Stimulated activated CD4-positive, alpha-beta T cell treated with anti-CD3 and anti-CD28 coated beads, Interleukin-1b, Interleukin-23, amount 100 ng/mL, for 48 hours (primary cell): ENCODE measurements at regions not wholly inside any gene's neighbourhood (a gene's known extent, or its start where the extent isn't known, plus 50 kb on each side); places are given as distances from the start of the nearest gene placed in this dataset.

Experiments used
- DNase-seq: peaks from one replicate; pipeline ENCODE4 v3.0.0-alpha.2; 2020

DNA sequence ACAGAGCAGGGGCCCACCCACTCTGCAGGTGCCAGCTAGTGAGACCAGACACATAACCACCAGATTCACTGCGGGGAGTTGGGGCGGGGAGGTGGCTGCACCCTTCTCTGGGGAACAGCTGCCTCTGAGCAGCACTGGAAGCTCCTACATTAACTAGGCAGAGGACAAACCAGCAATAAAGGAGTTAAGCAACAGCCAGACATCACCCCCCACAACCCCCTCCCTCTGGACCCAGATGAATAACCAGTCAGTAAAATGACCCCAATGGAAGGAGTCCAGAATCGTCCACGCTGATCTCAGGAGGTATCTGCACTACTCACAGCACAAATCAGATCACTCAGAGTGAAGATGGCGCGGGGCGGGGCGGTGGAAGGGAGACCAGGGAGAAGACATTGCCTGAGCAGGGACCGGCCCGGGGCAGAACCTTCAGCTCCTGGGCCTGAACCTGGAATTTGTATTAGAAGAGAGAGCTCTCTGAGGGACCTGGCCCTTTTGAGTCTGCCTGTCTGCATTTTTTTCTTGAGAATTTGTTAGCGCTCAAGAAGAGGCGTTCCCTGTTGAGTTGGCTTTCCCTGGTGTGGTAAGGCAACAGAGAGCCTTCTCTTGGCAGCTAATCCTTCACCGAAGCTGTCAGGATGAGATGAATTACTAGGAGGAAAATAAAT, 125.5 kb upstream of the NCAM1 start:
- no peak for DNase-seq

DNA sequence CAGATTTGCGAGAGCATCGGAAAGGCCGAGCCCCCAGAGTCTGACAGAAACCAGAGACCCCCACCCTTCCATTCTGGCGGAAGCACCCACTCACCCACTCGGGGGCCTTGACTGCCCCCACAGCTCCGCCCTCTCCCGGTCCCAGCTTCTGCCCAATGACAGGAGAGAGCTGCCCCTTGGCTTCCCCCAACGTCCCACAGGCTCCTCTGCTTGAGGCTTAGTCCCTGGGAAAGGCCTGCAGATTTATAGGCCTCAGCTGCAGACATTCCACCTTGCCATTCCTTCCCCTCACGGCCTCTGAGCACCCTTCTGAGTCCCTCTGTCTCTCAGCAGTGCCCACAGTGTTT, 125.0 kb upstream of the NCAM1 start:
- DNase-seq, result no peak

DNA sequence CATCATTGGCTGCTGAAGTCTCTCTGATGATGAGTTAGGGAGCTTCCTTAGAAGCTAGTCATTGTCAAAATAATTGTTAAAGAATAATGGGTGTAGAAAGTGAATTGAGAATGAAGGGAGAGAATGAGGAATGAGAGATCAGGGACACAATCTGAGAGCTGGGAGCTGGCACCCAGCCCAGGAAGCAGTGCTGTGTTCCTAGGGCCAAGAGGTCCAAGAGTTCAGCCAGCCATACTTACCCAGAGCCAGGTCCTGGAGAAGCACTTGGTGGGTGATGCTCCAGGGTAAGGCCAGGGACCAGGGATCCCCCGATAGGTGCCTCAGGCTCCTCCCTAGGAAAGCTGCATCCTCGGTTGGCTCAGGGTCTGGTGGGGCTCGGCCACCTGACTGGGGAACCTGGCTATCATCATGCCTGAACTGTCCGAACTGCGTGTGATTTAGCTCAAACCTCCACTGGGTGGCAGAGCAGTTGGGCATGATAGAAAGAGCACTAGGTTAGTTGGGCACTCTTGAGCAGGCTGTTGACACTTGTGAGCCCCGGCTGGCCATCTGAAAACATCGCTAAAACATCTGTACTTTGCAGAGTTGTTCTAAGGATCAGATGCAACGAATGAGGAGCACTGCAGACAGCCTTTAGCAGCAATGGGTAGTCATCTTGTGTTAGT, 123.9 kb upstream of the NCAM1 start:
- DNase-seq, result no peak

DNA sequence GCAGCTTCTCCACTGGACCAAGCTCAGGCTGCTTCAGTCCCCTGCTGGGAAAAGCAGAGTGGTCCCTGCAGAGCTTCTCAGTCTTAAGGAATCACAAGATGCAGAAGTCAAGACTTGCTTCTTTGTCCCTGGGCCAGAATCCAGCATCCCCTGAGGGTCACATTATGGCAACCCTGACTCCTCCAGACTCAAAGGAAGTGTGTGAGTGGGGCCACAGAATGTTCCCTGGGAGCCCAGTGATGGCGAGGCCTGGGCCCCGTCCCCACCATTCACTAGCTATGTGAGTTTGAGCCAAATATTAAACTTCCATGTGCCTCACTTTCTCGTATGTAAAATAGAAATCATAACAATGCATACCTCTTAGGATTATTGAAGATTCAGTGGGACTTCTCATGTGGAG, 122.2 kb upstream of the NCAM1 start:
- DNase-seq, result no peak

DNA sequence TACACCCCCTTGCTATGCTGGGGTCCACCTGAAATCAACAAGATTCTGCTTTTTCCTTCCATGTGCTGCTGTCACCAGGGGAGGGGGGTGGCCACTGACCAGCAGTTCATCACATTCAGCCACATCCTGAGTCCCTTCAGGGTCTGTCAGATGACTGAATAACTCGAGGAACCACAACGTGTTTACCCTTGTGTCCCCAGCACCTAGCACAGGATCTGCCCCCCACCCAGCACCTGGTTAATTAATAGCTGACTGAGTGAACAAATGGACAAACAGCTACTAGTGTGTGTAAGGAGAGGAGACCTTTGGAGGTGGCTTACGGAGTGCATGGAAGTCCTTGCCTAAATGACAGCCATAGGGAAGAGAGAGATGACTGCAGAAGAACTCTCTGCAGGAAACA, 119.5 kb upstream of the NCAM1 start:
- no peak for DNase-seq

DNA sequence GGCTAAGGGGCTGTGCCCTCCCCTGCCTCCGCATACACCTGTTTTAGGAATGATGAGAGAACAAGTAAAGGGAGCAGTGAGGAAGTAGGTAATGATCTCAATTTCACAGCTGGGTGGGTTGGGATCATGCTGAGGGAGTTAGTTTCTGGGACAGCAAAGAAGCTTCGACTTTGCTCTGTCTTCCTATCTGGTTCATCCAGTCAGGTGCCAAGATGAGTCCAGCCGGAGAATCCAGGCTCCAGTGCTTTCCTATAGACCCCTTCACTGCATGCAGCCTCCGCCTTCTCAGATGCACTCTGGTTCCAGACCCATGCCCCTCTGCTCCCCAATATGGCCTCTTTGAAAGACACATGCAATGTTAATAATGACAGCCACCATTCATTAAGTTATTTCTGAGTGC, 119.1 kb upstream of the NCAM1 start:
- no peak for DNase-seq

DNA sequence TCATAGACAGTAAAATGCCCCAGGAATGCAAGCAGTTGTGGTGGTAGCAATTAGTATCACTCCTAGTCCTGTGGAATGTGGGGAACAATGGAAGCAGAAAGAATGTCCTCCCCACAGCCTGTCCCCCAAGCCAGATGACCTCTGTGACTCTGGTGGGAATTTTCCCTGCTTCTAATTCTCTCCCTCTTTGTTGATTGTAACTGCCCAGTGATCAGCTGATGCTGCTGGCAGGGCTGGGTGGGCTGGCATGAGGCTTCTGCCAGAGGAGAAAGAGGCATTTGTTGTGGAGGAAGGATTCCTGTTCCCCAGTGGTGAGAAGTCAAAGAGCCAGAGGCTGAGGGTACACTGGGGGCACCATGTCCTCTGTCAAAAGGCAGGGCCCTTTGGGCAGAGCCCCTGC, 116.7 kb upstream of the NCAM1 start:
- DNase-seq, result no peak

DNA sequence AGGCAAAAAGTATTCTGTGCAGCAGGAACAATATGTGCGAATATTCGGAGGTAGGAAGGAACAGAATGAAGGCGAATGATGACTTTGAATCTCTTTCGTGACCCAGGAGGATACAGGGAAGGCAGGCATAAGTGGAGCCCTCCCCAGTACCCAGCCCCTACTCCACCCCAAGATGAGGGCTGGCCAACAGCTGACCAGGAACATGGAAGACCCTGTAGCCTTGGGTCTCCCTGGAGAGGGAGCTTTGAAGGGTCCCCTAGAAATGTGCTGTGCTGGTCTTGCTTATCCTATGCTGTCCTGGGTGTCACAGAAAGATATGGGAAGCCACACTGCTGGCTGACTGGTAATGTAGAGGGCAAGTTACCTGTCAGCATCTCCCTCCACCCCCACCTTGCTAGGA, 113.7 kb upstream of the NCAM1 start:
- no peak for DNase-seq

DNA sequence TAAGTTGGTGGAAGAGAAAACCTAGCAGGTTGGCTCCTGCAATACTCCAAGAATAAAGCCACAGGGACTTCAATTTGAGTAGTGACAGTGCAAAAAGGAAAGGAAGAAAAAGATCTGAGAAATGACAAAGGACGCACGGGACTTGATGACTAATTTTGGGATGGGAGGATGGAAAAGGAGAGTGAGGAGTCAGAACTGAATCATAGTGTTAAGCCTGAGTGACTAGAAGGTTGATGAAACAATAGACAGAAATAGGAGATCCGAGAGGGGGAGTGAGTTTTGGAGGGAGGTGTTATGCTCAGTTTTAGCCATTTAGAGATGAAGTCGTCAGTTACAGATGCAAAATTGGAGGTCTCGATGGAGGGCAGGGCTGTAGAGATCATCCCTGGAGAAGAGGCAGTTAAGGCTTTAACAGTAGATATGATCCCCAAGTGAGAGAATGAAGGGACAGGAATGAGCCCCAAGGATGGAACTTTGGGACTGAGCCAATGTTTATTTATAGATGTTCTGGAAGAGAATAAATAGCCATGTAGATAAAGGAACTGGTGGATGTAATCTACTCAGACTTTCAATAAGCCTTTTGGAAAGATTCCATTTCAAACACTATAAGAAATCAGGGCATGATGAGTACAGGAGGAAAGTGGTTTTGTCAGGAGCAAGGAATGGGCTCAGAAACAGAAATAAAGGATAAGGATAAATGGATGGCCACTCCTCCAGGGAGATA, 108.9 kb upstream of the NCAM1 start:
- no peak for DNase-seq

DNA sequence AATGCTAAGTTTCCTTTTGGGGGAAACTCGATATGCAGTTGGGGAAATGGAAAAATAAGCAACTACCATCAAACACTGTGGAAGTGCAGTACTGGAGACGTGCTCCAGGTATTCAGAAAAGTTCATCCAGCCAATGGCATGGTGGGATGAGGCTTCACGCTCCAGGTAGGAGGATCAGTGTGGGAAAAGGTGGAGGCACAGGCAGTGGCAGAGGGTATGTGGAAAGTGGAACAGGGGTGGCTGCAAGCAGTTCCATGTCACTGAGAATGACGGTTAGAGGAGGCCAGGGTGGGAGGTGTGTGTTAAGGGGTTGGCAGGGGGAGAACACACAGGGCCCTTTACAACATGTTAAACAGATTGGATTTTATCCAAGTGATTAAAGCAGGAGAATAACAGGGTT, 105.1 kb upstream of the NCAM1 start:
- DNase-seq, result no peak

DNA sequence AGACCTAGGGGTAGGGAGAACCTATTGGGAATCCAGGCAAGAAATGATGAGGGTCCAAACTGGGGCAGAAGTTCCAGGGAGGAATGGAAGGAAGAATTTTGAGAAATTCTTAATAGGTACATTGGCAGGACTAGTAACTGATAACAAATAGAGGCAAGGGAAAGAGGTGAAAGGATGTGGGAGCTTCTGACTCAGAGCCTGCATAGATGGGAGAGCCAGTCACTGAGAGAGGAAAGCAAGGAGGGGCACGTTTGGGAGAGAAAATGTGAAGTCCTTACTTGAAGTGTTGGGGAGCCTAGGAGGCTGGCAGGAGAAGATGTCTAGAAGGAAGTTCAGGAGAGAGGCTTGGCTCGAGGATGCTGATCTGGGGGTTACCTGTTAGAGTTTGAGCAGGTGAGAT, 104.6 kb upstream of the NCAM1 start:
- DNase-seq, result no peak

DNA sequence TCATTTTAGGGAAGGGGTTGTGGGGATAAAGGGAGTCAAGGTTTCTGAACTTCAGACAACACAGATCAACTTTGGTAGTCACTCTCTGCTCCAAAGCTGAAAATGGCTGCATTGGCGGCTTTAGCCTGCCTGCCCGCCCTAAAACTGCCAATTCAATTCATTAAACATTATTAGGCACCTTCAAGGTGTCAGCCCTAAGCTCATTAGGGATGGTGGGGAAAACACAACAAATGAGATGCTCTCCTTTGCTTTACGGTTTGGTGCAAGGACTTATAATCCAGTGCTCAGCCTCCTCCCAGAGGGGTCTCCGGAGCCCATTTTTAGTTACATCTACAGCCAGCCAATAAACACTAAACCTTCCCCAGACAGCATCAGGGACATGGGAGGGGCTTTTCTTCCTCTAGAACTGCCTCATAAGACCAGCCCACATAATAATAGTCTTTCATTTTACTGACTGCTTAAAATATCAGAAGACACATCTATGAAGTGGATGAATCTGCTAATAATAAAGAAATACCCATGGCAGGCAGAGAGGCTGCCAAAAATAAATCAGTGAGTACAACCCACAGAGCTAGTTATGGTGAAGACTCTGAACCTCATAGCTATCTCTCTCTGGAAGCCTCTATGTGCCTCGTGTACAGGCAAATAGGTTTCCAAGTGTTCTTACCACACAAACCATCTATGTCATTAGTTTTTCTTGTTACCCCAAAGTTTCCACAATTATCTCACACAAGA, 102.8 kb upstream of the NCAM1 start:
- no peak for DNase-seq

DNA sequence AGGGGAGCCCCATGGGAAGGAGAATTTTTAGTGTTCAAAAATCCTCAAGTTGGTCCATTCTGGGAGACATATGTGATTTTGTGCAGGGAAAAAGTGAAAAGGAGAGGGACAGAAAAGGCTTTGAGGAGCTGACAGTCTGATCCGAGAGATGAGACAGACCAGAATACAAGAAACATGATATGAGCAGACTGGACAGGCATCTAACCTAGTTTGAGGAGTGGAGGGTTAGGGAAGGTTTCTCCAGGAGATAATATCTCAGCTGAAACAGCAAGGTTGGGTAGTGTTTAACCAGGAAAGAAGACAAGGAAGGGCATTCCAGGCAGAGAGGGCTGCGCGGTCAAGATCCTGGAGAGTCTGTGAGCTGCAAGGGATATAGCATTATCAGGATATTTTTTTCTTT, 101.4 kb upstream of the NCAM1 start:
- DNase-seq, result no peak

DNA sequence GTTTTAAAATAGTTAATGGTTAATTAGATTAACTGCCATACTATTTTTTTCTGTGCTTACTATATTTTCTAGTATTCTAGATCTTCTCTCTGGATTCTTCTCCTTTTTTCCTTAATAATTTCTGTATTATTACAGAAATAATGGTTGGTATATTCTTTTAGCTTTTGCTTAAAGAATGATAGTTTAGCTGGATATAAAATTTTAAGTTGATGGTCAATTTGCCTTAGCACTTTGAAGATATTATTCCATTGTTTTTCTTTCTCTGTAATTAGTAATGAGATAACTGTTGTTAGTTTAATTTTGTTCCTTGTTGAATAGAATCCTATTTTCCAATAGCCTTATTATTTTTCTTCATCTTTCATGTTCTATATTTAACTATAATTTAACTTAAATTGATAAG, 99.9 kb upstream of the NCAM1 start:
- DNase-seq, result no peak

DNA sequence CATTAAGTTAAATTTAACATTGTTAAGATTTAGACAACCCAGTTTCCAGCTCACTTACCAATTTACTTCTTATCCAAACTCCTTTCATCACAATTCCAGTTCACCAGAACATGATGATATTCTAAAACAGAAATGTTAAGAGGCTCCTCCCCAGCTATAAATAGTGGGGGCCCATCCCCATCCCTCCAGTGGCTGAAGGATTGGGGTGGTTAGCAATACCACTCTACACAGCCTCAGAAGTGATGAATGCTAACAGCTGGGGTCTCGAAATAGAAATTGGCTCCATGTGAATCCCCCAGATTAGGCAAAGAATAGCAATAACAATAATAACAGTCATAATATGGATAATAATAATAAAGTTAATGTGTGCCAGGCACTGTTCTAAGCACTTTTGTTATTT, 97.9 kb upstream of the NCAM1 start:
- DNase-seq, result no peak

DNA sequence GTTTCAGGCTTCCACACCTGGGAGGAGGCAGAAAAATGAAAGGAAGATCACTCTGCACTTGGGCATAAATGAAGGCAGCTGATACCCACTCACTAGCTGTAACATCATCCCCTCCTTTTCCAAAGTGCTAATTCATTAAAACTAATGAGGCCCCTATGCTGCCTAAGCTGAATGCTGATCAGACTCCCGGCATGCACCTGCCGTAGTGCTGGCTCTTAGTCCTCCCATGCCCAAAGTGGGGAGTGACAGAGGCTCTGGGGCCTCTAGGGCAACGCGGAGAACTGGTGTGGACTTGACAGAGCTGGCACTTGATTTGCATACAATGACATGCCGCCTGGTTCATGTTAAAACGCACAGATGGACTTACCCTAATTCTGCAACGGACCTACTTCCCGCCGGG, 96.5 kb upstream of the NCAM1 start:
- no peak for DNase-seq

DNA sequence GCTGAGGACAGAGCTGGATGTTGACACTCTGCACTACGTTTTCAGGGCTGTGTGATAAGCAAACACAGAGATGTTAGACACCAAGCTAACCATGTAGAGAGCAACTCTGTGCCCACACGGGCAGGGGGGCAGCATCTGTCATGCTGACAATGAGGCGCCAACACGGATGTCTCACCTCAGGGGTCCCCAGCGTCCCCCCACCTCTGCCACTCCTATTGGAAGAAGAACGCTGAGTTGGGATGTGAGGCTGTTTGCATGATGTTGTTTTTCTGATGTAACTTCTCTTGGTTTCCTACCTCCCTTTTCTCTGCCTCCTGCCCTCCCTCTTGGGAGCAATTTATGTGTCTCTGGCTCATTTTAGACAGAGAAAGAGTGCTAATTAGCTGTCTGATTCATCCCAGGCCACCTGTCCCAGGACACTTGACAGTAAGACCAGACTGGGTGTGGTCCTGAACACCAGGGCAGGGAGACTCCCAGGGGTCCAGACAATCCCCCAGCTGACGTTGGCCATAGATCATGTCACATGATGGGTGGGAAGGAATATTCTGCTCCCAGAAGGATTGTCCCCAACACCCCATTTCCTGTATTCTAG, 89.2 kb upstream of the NCAM1 start:
- DNase-seq, result no peak

DNA sequence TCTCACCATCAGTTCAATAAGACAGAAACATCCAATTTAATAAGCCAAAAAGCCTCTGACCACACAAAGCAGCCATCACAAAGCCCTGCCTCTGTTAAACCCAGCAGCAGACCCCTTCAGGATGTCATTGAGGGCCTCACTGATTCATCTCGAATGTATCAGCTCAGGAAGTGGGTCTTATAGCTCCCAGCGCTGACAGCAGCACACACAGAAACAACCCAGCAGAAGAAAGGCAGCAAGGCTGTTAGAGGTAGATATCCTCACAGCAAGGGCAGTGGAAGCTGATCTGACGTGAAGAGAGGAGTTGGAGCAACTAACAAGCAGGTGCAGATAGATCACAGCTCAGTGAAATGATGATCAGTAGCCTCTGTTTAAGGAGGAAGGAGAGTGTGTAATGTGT, 86.2 kb upstream of the NCAM1 start:
- no peak for DNase-seq

DNA sequence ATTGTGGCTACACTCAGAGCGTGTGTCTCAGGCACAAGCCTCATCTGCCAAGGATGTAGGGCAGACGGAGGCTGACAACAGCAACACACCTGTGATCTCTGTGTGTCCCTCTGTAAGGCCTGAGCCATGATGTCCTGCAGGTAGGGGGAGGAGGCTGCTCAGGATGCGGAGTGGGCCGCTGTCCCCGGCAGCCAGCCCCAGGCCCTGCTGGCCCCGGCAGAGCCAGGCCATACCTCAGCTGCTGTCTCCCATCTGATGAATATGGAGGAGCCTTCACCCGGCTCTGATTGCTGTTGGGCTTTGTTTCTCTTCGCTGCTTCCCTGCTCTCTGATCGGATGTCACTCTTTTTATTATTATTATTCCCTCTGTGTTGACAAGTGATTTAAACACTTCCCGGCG, 83.6 kb upstream of the NCAM1 start:
- DNase-seq, result no peak

DNA sequence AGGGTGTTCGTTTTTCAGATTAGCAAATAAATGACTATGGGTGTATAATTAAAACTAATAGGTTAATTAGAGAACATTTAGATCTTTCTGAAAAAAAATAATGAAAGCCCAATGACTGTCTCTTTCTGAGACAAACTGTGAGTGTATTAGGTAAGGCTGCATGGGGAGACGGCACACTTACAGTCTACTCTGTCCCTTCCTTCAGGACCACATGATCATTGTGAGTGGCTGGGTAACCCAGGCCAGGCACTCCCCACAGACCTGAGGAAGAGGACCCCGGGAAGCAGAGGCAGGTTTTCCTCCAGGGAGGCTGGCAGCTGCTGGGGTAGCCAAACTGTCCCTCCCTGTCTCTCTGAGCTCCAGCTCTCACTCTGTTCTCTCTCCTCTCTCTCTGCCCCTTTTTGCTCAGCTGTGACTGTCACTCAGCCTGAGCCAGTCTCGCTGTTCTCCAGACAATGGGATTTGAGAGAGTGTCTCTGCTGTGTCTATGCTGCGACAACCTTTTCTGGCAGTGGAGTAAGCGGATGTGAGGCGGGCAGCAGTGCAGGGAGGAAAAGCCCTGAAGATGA, 83.1 kb upstream of the NCAM1 start:
- DNase-seq, result no peak

DNA sequence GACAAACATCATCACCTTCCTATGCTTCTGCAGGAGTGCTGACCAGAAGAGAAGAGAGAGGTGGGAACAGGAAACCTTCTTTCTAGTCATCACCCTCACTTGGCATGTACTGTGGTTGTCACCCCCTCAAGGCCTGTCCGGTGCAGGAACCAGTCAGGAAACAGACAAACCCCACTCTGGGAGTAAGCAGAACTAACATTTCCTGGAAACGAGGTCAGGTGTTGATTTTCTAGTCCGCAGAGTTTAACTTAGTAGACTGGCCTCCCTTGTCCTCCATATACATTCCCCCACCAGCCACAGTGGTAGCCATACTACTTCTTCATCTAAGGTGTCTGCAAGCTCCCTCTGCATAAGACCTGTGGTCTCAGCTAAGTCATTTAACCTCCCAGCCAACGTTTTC, 80.7 kb upstream of the NCAM1 start:
- no peak for DNase-seq

DNA sequence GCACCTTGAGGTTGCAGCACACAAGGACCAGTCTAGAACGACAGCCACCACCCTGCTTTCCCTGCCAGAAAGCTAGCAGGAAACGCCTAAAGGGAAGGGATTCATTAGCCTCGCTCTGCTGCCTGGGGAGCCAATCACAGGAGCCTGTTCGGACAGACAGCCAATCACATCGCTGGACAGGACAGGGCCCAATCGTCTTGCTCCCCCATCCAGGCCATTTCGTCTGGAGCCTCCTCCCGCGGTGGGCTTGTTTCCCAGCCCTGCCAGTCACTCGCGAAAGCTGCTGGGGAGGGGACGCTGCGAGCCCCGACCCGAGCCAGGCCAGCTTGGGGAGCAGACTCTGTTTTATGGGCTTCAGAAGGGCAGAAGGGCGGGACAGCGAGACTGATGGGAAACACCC, 79.8 kb upstream of the NCAM1 start:
- DNase-seq, result no peak
